Astrocyte of the cerebellum (primary cell): ENCODE measurements at regions not wholly inside any gene's neighbourhood (a gene's known extent, or its start where the extent isn't known, plus 50 kb on each side); places are given as distances from the start of the nearest gene placed in this dataset.
"Not testable (repeated sequence)": the region's sequence is repeated elsewhere in the genome, so short reads cannot be mapped to it uniquely, and the experiment has no call there.

ENCODE experiments used
- DNase-seq: peaks from one replicate; pipeline ENCODE4 v3.0.0-alpha.2; 2011; ENCODE audit warnings: low read depth
- H3K4me3 ChIP-seq: 2 replicates; pipeline ENCODE4 v1.5.1; 2011; ENCODE audit warnings: mild to moderate bottlenecking, low read depth, low read length, moderate library complexity
- in situ Hi-C: cut with HindIII; loops from 2 replicates; pipeline ENCODE4 v1.10.0; 2017; ENCODE audit warnings: low sequenced_read_pairs
- TF ChIP-seq, protein P1 (sequence below): IDR thresholded peaks from 2 replicates; pipeline ENCODE4 v1.5.1; 2012; ENCODE audit warnings: low read length, low read depth, moderate library complexity, mild to moderate bottlenecking; ENCODE audit errors: missing control alignments

DNA sequence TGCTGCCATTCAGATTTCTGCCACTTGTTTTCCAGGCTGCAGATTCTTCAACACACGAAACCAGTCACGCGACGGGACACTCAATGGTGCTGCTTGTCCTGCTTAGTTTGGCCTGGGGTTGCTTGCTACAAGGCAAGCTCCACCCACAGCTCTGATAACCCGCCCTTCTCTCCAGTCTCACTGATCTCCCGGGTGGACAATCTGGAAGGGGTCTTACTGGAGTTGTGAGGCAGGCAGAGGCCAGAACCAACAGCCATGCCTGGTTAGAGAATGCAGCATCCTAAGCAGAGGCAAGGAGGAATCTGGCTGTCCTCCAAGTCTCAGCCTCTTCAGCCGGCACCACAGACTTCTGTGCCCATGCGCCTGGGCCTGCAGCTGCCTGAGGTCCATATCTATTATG lies 119.1 kb downstream of the KCNJ12 start:
- H3K4me3 ChIP-seq = no peak overlapping the region
- DNase-seq = no peak
- TF ChIP-seq, protein P1, sequence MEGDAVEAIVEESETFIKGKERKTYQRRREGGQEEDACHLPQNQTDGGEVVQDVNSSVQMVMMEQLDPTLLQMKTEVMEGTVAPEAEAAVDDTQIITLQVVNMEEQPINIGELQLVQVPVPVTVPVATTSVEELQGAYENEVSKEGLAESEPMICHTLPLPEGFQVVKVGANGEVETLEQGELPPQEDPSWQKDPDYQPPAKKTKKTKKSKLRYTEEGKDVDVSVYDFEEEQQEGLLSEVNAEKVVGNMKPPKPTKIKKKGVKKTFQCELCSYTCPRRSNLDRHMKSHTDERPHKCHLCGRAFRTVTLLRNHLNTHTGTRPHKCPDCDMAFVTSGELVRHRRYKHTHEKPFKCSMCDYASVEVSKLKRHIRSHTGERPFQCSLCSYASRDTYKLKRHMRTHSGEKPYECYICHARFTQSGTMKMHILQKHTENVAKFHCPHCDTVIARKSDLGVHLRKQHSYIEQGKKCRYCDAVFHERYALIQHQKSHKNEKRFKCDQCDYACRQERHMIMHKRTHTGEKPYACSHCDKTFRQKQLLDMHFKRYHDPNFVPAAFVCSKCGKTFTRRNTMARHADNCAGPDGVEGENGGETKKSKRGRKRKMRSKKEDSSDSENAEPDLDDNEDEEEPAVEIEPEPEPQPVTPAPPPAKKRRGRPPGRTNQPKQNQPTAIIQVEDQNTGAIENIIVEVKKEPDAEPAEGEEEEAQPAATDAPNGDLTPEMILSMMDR = no peak
- in situ Hi-C loops = no loop called here

DNA sequence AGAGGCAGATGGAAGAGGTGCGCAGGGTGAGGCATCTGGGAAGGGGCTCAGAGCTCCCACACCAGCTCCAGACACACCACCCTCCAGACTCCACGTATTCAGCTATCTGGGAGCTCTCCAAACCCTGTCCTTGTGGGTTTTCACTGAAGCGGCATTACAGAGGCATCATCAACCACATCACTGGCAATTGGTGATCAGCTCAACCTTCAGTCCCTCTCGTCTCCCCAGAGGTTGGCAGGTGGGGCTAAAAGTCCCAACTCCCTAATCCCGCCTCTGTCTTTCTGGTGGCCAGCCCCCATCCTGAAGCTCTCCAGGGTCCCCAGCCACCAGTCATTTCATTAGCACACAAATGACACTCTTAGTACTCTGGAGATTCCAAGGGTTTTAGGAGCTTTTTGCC lies 123.9 kb downstream of the KCNJ12 start:
- DNase-seq = no peak
- H3K4me3 ChIP-seq = no peak overlapping the region
- TF ChIP-seq, protein P1 = no peak
- in situ Hi-C loops = no loop called here

DNA sequence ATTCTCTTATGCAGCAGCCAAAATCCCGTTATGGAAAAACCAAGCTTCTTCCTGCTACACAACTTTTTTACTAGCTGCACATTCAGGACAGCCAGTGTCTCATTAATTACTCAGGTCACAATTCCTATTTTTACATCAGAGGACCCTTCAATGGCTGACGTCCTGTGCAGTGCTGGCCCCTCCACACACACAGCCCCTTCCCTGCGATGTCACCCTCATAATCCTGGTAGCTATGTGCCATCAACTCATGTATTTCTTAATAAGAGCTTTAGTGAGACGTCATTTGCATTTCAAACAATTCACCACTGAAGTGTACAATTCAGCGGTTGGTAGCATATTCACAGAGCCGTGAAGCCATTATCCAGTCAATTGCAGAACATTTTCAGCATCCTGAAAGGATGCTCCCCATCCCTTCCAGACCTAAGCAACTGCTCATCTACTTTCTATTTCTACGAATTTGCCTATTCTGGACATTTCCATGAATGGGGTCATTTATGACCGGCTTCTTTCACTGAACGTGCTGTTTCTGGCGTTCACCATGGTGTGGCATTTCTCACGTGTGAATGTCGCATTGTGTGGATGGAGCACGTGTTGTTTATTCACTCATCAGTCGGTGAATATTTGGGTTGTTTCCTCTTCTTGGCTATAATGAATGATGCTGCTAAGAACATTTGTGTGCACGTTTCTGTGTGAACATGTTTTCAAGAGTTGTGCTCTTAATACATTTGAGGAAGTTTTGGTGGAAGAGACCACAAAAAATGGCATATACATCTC lies 126.0 kb downstream of the KCNJ12 start:
- in situ Hi-C loops, DNase-seq, H3K4me3 ChIP-seq: not testable (repeated sequence)

- no peak for DNase-seq
- H3K4me3 ChIP-seq = no peak overlapping the region
- in situ Hi-C loops = no loop called here
- TF ChIP-seq, protein P1 = no peak
These were observed 130.0 kb downstream of the KCNJ12 start for GRCh38 chr17:21505819-21506815.

DNA sequence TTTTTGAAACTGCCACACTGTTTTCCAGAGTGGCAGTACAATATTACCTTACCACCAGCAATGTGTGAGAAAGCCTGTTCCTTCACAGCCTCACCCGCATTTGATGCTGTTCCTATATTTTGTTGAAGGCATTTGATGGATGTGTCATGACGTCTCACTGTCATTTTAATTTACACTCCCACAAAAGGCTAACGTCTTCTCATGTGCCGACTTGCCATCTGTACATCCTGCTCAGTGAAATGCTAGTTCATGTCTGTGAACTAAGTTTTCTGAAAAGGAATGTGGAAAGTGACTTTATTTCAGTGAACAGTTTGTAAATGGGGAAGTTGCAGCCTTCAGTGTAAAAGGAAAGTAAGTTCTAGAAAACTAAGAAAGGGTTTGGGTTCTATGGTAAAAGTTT lies 131.6 kb downstream of the KCNJ12 start:
- DNase-seq, H3K4me3 ChIP-seq, in situ Hi-C loops: not testable (repeated sequence)

DNA sequence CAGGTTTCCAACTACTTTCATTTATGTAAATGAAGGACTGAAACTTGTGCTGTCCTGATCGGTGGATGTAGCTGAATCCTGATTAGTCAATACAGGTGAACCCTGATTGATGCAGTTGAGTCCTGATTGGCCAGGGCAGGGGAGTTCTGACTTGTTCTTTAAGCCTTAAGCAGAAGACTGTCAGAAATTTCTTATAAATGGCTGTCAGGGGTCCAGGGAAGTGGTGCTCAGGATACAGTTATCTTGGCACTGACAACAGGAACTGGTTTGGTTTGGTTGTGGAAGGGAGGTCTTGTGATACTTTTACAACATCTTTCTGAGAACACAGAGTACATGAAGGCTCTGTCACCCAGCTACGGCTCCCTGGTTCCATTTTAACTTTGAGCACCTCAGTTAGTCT lies 132.1 kb downstream of the KCNJ12 start:
- H3K4me3 ChIP-seq = no peak overlapping the region
- TF ChIP-seq, protein P1 = no peak
- DNase-seq = no peak
- in situ Hi-C loops = no loop called here

DNA sequence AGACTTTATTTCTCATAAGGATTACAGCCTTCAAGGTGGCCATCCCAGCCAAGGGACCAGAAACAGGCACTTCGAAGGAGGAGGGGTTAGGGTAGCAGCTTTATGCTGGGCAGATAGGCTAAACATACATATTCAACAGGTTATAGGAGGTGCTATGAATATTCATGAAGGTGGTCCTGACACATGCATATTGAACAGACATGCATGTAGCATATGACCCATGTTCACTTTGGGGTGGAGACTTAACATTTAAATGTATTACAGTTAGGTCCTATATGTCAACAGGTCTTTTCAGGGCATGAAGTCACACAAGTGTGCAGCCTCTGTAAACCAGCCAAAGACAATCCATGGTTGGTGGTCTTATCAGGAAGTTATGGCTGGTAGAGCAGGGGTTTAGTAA lies 133.2 kb downstream of the KCNJ12 start:
- H3K4me3 ChIP-seq, DNase-seq, in situ Hi-C loops: not testable (repeated sequence)

DNA sequence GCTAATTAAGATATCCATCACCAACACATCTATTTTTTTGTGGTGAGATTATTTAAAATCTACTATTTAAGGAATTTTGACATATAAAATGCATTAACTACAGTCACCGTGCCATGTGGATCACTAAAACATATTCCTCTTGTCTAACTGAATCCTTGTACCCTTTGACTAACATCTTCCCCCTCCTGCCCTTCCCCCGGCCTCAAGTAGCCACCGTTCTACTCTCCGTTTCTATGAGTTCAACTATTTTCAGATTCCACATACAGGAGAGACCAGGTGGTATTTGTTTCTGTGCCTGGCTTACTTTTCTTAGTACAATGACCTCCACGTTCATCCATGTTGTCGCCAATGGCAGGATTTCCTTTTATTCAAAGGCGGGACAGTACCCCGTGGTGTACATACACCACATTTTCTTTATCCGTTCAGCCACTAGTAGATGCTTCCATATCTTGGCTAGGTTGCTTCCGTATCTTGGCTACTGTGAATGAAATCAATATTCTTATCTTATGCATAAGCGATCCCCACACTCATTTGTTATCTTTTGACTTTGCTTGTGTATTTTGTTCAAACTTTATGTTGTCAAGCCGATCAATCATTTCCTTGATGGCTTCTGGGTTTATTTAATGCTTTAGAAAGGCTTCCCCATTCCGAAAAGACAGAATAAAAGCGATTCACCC lies 134.7 kb downstream of the KCNJ12 start:
- in situ Hi-C loops = no loop called here
- TF ChIP-seq, protein P1 = no peak
- DNase-seq = no peak
- peak overlapping the region; percentile 50 for H3K4me3 ChIP-seq
